Smooth muscle cell (in vitro differentiated cells): ENCODE measurements at regions not wholly inside any gene's neighbourhood (a gene's known extent, or its start where the extent isn't known, plus 50 kb on each side); places are given as distances from the start of the nearest gene placed in this dataset.
A peak's percentile ranks its signal among the peaks of the same experiment; 100 is the strongest.

ENCODE experiments used
- DNase-seq: peaks from one replicate; lab custom pipeline; 2025; ENCODE audit not compliant: unreplicated experiment; lab: John Stamatoyannopoulos, UW
- H2AFZ ChIP-seq: fragments of 200-600 bp; sonication (generic); 2 replicates; pipeline ENCODE4 v1.6.0; 2016; ENCODE audit warnings: antibody characterized with exemption, low read depth, mild to moderate bottlenecking
- H3F3A ChIP-seq: fragments of 200-600 bp; sonication (generic); 2 replicates; pipeline ENCODE4 v1.6.0; 2017; ENCODE audit warnings: antibody characterized with exemption, low read depth
- H3K27ac ChIP-seq: fragments of 200-600 bp; sonication (generic); 2 replicates; pipeline ENCODE4 v1.5.1; 2016; ENCODE audit warnings: low read depth, mild to moderate bottlenecking
- H3K27me3 ChIP-seq: fragments of 200-600 bp; sonication (generic); 2 replicates; pipeline ENCODE4 v1.6.1; 2016; ENCODE audit warnings: low read depth, mild to moderate bottlenecking
- H3K36me3 ChIP-seq: fragments of 200-600 bp; sonication (generic); 2 replicates; pipeline ENCODE4 v1.5.1; 2016; ENCODE audit warnings: low read depth
- H3K4me1 ChIP-seq: fragments of 200-600 bp; sonication (generic); 2 replicates; pipeline ENCODE4 v1.5.1; 2016; ENCODE audit warnings: low read depth
- H3K4me2 ChIP-seq: fragments of 200-600 bp; sonication (generic); 2 replicates; pipeline ENCODE4 v1.6.0; 2016; ENCODE audit warnings: mild to moderate bottlenecking
- H3K4me3 ChIP-seq: fragments of 200-600 bp; sonication (generic); 2 replicates; pipeline ENCODE4 v1.5.1; 2016; ENCODE audit warnings: mild to moderate bottlenecking
- H3K79me2 ChIP-seq: fragments of 200-600 bp; sonication (generic); 2 replicates; pipeline ENCODE4 v1.6.0; 2016; ENCODE audit warnings: low read depth, mild to moderate bottlenecking
- H3K9ac ChIP-seq: fragments of 200-600 bp; sonication (generic); 2 replicates; pipeline ENCODE4 v1.6.0; 2016; ENCODE audit warnings: low read depth
- H3K9me3 ChIP-seq: fragments of 200-600 bp; sonication (generic); replicated peaks from 2 replicates; pipeline ENCODE4 v1.5.1; 2016; ENCODE audit warnings: low read depth
- H4K20me1 ChIP-seq: fragments of 200-600 bp; sonication (generic); 2 replicates; pipeline ENCODE4 v1.6.0; 2016; ENCODE audit warnings: low read depth
- WGBS: methylation state at CpG from one replicate; pipeline ENCODE4 v1.1.7; 2016; ENCODE audit warnings: low lambda C conversion rate; 5-methylcytosine and 5-hydroxymethylcytosine counted together
- TF ChIP-seq, protein P1 (sequence below): fragments of 200-600 bp; sonication (generic); IDR thresholded peaks from 2 replicates; pipeline ENCODE4 v1.5.1; 2017; ENCODE audit warnings: borderline replicate concordance, mild to moderate bottlenecking, antibody characterized with exemption; ENCODE audit not compliant: insufficient read depth, poor library complexity, severe bottlenecking

DNA sequence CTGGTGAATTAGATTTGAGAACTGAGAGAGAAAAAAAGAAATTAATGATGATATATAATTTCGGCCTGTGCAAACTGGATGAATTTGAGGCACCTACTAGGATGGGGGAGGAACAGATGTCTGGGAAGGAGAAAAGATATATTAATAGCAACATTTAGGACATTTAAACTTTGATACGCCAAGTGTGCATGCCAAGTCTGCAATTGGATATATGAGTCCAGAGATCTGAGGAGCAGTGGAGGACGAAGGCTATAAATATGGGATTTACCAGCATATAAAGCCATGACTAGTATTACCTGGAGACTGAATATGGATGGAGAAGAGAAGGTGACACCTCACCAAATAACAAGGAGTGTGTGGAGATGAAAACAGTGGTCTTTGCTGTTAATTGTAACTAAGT, 272.6 kb upstream of the HSF2 start:
- DNase-seq = no peak
- 96% methylated on average over 3 of the region's 3 CpGs for WGBS

DNA sequence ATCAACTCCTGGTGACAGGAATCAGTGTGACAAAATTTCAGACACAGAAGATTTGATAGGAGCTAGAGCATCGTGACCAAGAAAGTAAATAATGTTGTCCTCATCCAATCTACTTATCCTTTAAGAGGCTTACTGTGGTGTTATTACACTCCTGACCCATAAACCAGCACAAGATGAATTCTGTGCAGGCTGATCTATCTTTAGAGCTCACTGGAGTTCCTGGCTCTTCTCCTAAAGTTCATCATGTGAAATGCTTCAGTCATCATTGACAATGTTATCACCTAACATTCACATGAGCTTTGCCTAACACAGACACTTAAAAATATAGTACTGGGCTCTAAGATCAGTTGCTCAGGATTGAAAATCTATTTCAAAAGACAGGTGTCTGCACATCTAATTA, 271.0 kb upstream of the HSF2 start:
- no peaks in the 10 kb centered on the region for H3K36me3 ChIP-seq
- H3K9me3 ChIP-seq = no peaks in the 10 kb centered on the region
- H3K4me3 ChIP-seq = no peak overlapping the region
- no peaks in the 10 kb centered on the region for H3F3A ChIP-seq
- WGBS = 70% methylated on average over 1 of the region's 1 CpG
- no peaks in the 10 kb centered on the region for H3K79me2 ChIP-seq
- no peaks in the 10 kb centered on the region for H4K20me1 ChIP-seq
- no peaks in the 10 kb centered on the region for H3K4me1 ChIP-seq
- H3K27ac ChIP-seq = no peak overlapping the region
- no peak overlapping the region for H2AFZ ChIP-seq
- no peak for DNase-seq
- H3K9ac ChIP-seq = no peak overlapping the region
- no peak overlapping the region for H3K4me2 ChIP-seq
- TF ChIP-seq, protein P1, sequence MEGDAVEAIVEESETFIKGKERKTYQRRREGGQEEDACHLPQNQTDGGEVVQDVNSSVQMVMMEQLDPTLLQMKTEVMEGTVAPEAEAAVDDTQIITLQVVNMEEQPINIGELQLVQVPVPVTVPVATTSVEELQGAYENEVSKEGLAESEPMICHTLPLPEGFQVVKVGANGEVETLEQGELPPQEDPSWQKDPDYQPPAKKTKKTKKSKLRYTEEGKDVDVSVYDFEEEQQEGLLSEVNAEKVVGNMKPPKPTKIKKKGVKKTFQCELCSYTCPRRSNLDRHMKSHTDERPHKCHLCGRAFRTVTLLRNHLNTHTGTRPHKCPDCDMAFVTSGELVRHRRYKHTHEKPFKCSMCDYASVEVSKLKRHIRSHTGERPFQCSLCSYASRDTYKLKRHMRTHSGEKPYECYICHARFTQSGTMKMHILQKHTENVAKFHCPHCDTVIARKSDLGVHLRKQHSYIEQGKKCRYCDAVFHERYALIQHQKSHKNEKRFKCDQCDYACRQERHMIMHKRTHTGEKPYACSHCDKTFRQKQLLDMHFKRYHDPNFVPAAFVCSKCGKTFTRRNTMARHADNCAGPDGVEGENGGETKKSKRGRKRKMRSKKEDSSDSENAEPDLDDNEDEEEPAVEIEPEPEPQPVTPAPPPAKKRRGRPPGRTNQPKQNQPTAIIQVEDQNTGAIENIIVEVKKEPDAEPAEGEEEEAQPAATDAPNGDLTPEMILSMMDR = no peak
- no peaks in the 10 kb centered on the region for H3K27me3 ChIP-seq

More for the DNA sequence above, 272.6 kb upstream of the HSF2 start:
- Histone ChIP-seq H3K79me2 (no peaks in the 10 kb centered on the region), H3K4me1 (no peaks in the 10 kb centered on the region), H4K20me1 (no peaks in the 10 kb centered on the region), H3K9me3 (no peaks in the 10 kb centered on the region), H3K9ac (no peak overlapping the region), H3K27me3 (no peaks in the 10 kb centered on the region), H3F3A (no peaks in the 10 kb centered on the region), H3K4me2 (no peak overlapping the region), H2AFZ (no peak overlapping the region), H3K27ac (no peak overlapping the region), H3K36me3 (no peaks in the 10 kb centered on the region), H3K4me3 (no peak overlapping the region)
- TF ChIP-seq, protein P1 = no peak

DNA sequence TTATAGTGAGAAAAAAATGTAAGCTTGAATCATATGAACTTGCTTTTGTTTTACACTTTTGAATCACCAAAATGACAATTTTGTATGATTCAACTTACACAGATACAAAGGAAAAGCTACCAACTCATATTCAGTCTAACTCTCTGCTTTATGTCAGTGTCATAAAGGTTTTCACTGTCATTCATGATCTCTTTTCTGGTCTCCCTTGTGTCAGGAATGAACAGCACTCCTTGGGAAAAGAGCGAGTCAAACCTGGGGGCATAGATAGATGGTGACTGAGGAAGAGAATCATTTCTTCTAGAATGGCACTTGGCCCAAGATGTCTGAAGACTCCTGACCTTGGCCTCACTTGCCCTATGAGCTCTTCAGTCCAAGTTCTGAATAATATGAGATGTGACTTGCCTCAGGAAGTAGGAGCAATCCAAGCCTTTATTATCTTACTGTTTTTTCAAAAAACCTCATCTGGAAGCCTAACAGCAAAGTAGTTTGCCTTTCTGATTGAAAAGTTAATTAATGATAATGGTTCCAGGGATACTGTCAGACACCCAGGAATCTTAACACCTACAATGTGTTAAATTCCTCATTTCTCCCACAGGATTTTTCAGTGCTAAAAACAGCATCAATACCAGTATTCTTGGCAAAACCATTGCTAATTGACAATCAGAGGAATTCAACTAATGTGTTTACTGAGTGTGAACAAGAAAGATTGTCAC, 270.0 kb upstream of the HSF2 start:
- no peaks in the 10 kb centered on the region for H3K27me3 ChIP-seq
- H3K9me3 ChIP-seq = no peaks in the 10 kb centered on the region
- no peak overlapping the region for H3K9ac ChIP-seq
- H3K27ac ChIP-seq = no peak overlapping the region
- H2AFZ ChIP-seq = peak overlapping the region; percentile 40
- H3K4me3 ChIP-seq = no peak overlapping the region
- H4K20me1 ChIP-seq = no peaks in the 10 kb centered on the region
- no peaks in the 10 kb centered on the region for H3K36me3 ChIP-seq
- no peaks in the 10 kb centered on the region for H3K79me2 ChIP-seq
- H3K4me1 ChIP-seq = no peaks in the 10 kb centered on the region
- H3K4me2 ChIP-seq = no peak overlapping the region
- DNase-seq = no peak
- TF ChIP-seq, protein P1 = no peak
- 94% methylated on average over 1 of the region's 1 CpG for WGBS
- H3F3A ChIP-seq = no peaks in the 10 kb centered on the region

DNA sequence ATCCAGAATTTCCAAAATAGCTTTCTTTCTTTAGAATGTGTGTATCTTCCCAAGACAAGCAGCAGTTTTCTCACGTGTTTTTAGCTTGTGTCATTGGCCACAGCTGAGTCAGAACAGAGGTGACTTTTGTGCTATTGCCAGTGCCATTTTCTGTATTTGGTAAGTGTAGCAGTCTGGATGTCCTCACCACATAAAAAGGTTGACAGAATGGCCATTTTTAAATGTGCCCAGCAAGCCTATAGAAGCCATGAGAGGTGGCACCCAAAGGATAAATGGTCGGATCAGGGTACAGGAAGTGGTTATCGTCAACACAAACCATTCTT, 269.5 kb upstream of the HSF2 start:
- H2AFZ ChIP-seq = peak overlapping the region; percentile 40
- no peak overlapping the region for H3K9ac ChIP-seq
- H3K27me3 ChIP-seq = no peaks in the 10 kb centered on the region
- H3F3A ChIP-seq = no peaks in the 10 kb centered on the region
- H4K20me1 ChIP-seq = no peaks in the 10 kb centered on the region
- H3K4me1 ChIP-seq = no peaks in the 10 kb centered on the region
- TF ChIP-seq, protein P1 = no peak
- no peak for DNase-seq
- no peaks in the 10 kb centered on the region for H3K9me3 ChIP-seq
- 73% methylated on average over 3 of the region's 3 CpGs for WGBS
- H3K79me2 ChIP-seq = no peaks in the 10 kb centered on the region
- H3K4me2 ChIP-seq = no peak overlapping the region
- H3K4me3 ChIP-seq = no peak overlapping the region
- H3K27ac ChIP-seq = no peak overlapping the region
- H3K36me3 ChIP-seq = no peaks in the 10 kb centered on the region
